Fibroblast of lung (primary cell): ENCODE measurements at regions not wholly inside any gene's neighbourhood (a gene's known extent, or its start where the extent isn't known, plus 50 kb on each side); places are given as distances from the start of the nearest gene placed in this dataset.

Experiments
- DNase-seq, 2 donors: peaks; one replicate each; pipeline versions ENCODE4 v3.0.0 to v3.0.0-alpha.2; 2010; ENCODE audit warnings: low read depth in 2 of 2
- H2AFZ ChIP-seq: 2 replicates; pipeline ENCODE4 v1.5.1; 2012; ENCODE audit warnings: low read length, control low read depth, inconsistent platforms
- H3K27ac ChIP-seq: 2 replicates; pipeline ENCODE4 v1.5.1; 2011; ENCODE audit warnings: low read length, control low read depth; ENCODE audit not compliant: insufficient read depth
- H3K27me3 ChIP-seq: 2 replicates; pipeline ENCODE4 v1.5.1; 2011; ENCODE audit warnings: mild to moderate bottlenecking, low read length; ENCODE audit not compliant: control insufficient read depth, insufficient read depth
- H3K36me3 ChIP-seq: 2 replicates; pipeline ENCODE4 v1.5.1; 2011; ENCODE audit warnings: low read length; ENCODE audit not compliant: control insufficient read depth, insufficient read depth
- H3K4me1 ChIP-seq: 2 replicates; pipeline ENCODE4 v1.5.1; 2011; ENCODE audit warnings: low read length; ENCODE audit not compliant: control insufficient read depth, insufficient read depth; ENCODE audit errors: extremely low read depth
- H3K4me2 ChIP-seq: 2 replicates; pipeline ENCODE4 v1.5.1; 2011; ENCODE audit warnings: low read length, control low read depth; ENCODE audit not compliant: insufficient read depth; ENCODE audit errors: extremely low read depth
- H3K4me3 ChIP-seq, 4 experiments: fragments of 200-600 bp in 1 of 4; sonication (generic) in 1 of 4; replicated peaks in 1 of 4; 2 replicates each; pipeline ENCODE4 v1.5.1; 2011 to 2016; ENCODE audit warnings: low read length in 4 of 4, low read depth in 3 of 4, mild to moderate bottlenecking in 3 of 4, control low read depth in 2 of 4, inconsistent platforms in 1 of 4, mixed read lengths in 1 of 4; ENCODE audit not compliant: insufficient read depth in 1 of 4; ENCODE audit errors: control extremely low read depth in 1 of 4
- H3K79me2 ChIP-seq: 2 replicates; pipeline ENCODE4 v1.5.1; 2012; ENCODE audit warnings: mild to moderate bottlenecking, low read length, inconsistent platforms; ENCODE audit not compliant: control insufficient read depth, insufficient read depth
- H3K9ac ChIP-seq: 2 replicates; pipeline ENCODE4 v1.5.1; 2011; ENCODE audit warnings: mild to moderate bottlenecking, low read length, control low read depth; ENCODE audit not compliant: insufficient read depth
- H3K9me3 ChIP-seq: 2 replicates; pipeline ENCODE4 v1.5.1; 2012; ENCODE audit warnings: low read depth, low read length; ENCODE audit not compliant: control insufficient read depth, insufficient read depth
- H4K20me1 ChIP-seq: 2 replicates; pipeline ENCODE4 v1.5.1; 2011; ENCODE audit warnings: low read length; ENCODE audit not compliant: control insufficient read depth, insufficient read depth; ENCODE audit errors: extremely low read depth
- EZH2 ChIP-seq: IDR thresholded peaks from 2 replicates; pipeline ENCODE4 v1.5.1; 2012; ENCODE audit warnings: low read length, control low read depth, mild to moderate bottlenecking; ENCODE audit errors: missing control alignments
- TF ChIP-seq, protein P1 (sequence below), 2 donors: IDR thresholded peaks in 1 of 2; conservative IDR thresholded peaks in 1 of 2; 1 replicate in 1 of 2; 2 replicates in 1 of 2; pipeline ENCODE4 v1.5.1; 2011 to 2012; ENCODE audit warnings: low read length in 2 of 2, control low read depth in 1 of 2, inconsistent platforms in 1 of 2, low read depth in 1 of 2, mild to moderate bottlenecking in 1 of 2

DNA sequence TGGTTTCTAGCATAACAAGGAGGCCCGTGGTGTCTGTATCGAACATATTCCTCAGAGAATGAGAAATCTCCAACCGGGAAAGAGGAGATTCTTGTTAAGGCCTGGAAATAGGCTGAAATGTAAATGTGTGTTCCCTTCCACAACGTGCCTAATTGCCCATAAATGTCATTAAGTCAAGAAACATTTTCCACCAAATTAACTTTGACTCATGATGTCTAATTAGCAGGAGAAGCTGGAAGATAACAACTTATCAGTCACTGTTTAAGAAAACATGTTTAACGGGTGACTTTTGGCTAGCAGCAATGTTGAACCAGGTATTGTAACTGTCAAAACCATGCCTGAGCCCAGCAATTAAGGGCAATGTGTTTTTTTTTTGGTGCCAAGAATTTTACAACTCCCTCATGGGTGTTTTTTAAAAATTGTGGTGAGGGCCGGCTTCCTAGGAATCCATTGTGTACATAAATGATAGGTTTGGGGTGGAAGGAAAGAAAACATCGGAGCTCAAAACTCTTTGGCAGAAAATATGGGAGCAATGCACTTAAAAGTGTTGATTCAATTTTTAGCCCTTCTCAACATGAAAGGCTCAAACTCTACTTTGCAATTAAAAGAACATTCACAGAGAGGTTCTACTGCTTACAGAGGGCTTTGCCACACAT lies 67.0 kb downstream of the OLIG1 start:
- Histone ChIP-seq H3K27me3 (peaks cover 23% of the 10 kb centered on the region), H3K4me2 (no peak overlapping the region), H3K27ac (no peak overlapping the region), H3K36me3 (no peaks in the 10 kb centered on the region), H3K79me2 (no peaks in the 10 kb centered on the region), H4K20me1 (no peaks in the 10 kb centered on the region), H3K9ac (no peak overlapping the region), H3K4me3 (no peak overlapping the region), H3K9me3 (no peaks in the 10 kb centered on the region), H3K4me1 (no peaks in the 10 kb centered on the region), H2AFZ (no peak overlapping the region)
- TF ChIP-seq, protein P1, sequence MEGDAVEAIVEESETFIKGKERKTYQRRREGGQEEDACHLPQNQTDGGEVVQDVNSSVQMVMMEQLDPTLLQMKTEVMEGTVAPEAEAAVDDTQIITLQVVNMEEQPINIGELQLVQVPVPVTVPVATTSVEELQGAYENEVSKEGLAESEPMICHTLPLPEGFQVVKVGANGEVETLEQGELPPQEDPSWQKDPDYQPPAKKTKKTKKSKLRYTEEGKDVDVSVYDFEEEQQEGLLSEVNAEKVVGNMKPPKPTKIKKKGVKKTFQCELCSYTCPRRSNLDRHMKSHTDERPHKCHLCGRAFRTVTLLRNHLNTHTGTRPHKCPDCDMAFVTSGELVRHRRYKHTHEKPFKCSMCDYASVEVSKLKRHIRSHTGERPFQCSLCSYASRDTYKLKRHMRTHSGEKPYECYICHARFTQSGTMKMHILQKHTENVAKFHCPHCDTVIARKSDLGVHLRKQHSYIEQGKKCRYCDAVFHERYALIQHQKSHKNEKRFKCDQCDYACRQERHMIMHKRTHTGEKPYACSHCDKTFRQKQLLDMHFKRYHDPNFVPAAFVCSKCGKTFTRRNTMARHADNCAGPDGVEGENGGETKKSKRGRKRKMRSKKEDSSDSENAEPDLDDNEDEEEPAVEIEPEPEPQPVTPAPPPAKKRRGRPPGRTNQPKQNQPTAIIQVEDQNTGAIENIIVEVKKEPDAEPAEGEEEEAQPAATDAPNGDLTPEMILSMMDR (conservative IDR thresholded peaks at IDR 0.05 in 1 of 2, IDR thresholded peaks at IDR 0.05 in 1 of 2; ENCODE audit: low read depth in 1 of 2, low read length in 2 of 2): no peak
- no peak for TF ChIP-seq EZH2
- DNase-seq: no peak

DNA sequence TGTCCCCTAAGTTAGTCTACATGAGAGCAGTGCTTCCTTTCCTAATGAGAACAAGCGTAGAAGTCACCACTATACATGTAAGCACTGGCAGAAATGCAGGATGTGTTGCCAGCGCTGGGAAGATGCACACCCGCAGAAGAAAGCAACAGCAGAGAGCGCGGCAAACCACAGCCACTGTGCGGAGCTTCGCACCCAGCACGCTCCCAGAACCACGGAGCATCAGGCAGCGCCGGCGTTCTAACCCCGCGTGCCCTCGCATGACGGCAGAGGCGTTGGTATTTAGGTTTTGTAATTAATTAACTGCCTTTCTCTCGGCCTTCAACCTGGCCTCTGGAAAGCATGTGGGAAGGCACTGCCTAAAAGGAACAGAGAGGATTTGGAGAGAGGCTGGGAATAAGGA lies 69.1 kb downstream of the OLIG1 start:
- no peaks in the 10 kb centered on the region for H3K36me3 ChIP-seq
- no peaks in the 10 kb centered on the region for H3K9me3 ChIP-seq
- no peaks in the 10 kb centered on the region for H4K20me1 ChIP-seq
- H3K4me3 ChIP-seq: no peak overlapping the region
- TF ChIP-seq EZH2: no peak
- TF ChIP-seq, protein P1 (conservative IDR thresholded peaks at IDR 0.05 in 1 of 2, IDR thresholded peaks at IDR 0.05 in 1 of 2; ENCODE audit: low read depth in 1 of 2, low read length in 2 of 2): no peak
- H2AFZ ChIP-seq: no peak overlapping the region
- H3K27me3 ChIP-seq: peaks cover 22% of the 10 kb centered on the region
- H3K9ac ChIP-seq: no peak overlapping the region
- no peak overlapping the region for H3K4me2 ChIP-seq
- H3K79me2 ChIP-seq: no peaks in the 10 kb centered on the region
- no peak for DNase-seq
- H3K27ac ChIP-seq: no peak overlapping the region
- H3K4me1 ChIP-seq: no peaks in the 10 kb centered on the region

DNA sequence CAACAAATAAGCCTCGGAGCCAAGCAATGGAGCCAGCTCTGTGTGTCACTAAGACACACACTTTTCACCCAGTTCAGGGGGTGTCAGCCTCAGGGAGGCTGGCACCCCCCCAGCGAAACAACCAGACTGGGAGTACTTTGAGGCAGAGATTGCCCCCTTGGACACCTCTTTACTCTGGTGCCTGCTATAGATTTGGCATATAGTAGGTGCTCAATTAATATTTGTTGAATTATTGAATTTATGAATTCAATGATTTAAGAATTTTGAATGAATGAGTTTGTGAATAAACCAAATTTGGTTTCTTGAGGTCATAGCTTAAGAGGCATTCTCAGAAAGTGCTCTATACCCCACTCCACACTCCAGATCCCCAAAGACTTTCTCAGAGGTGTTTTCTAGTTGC lies 70.3 kb downstream of the OLIG1 start:
- Histone ChIP-seq H3K4me3 (no peak overlapping the region), H4K20me1 (no peaks in the 10 kb centered on the region), H3K9me3 (no peaks in the 10 kb centered on the region), H3K4me2 (no peak overlapping the region), H3K4me1 (no peaks in the 10 kb centered on the region), H3K79me2 (no peaks in the 10 kb centered on the region), H2AFZ (no peak overlapping the region), H3K9ac (no peak overlapping the region), H3K27me3 (peaks cover 23% of the 10 kb centered on the region), H3K27ac (no peak overlapping the region), H3K36me3 (no peaks in the 10 kb centered on the region)
- no peak for TF ChIP-seq EZH2
- TF ChIP-seq, protein P1 (conservative IDR thresholded peaks at IDR 0.05 in 1 of 2, IDR thresholded peaks at IDR 0.05 in 1 of 2; ENCODE audit: low read depth in 1 of 2, low read length in 2 of 2): no peak
- no peak for DNase-seq
